ENCODE measurements at regions not wholly inside any gene's neighbourhood (a gene's known extent, or its start where the extent isn't known, plus 50 kb on each side); places are given as distances from the start of the nearest gene placed in this dataset.

GRCh38 chr13:95485518-95486144, 66.9 kb upstream of the CLDN10 start:
- ChIA-PET POLR2A (no interaction called here), CTCF (interaction anchor here (0.5 to 2.1 kb wide), 4 partner anchors 81 to 1482 kb away, joined by 3 to 5 read pairs (median 3); no protein-coding TSS in a partner anchor)
- DNase-seq (ENCODE audit: low spot score) (no peak), ATAC-seq (no peak)
- H3K4me3 Mint-ChIP-seq, result no peak overlapping the region
- TF ChIP-seq SMAD4 (CRISPR knock-in tag; IDR thresholded peaks at IDR 0.05) (no peak), E2F1 (CRISPR knock-in tag; IDR thresholded peaks at IDR 0.05) (no peak), FOXP4 (CRISPR knock-in tag; IDR thresholded peaks at IDR 0.05) (no peak), OVOL2 (CRISPR knock-in tag; IDR thresholded peaks at IDR 0.05; ENCODE audit: borderline replicate concordance) (no peak), ZNF121 (CRISPR knock-in tag; IDR thresholded peaks at IDR 0.05) (no peak), NFE2L1 (CRISPR knock-in tag; IDR thresholded peaks at IDR 0.05) (no peak), CTCF (IDR thresholded peaks at IDR 0.05) (no peak)
- H3K27ac Mint-ChIP-seq, result no peak overlapping the region
- no peaks in the 10 kb centered on the region; the same call in 1 of the 2 replicates for H3K27me3 Mint-ChIP-seq (ENCODE audit: low read depth)
- no peaks in the 10 kb centered on the region for H3K4me1 Mint-ChIP-seq
- H3K9me3 Mint-ChIP-seq, result peaks cover 15% of the 10 kb centered on the region
- H3K36me3 Mint-ChIP-seq, result peaks cover 6% of the 10 kb centered on the region

- ChIA-PET POLR2A (interaction anchor here (0.5 kb wide), 1 partner anchor 169 kb away, joined by 3 read pairs; no protein-coding TSS in a partner anchor), CTCF (interaction anchor here (0.9 to 2.3 kb wide), 6 partner anchors 60 to 303 kb away, joined by 3 to 6 read pairs (median 4); partner anchors contain the start of gene CLDN10)
- peak; percentile 83 for ATAC-seq
- no peak overlapping the region for H3K4me3 Mint-ChIP-seq
- peaks cover 36% of the 10 kb centered on the region for H3K9me3 Mint-ChIP-seq
- DNase-seq (ENCODE audit: low spot score), result peak; percentile 42
- peaks cover 6% of the 10 kb centered on the region for H3K36me3 Mint-ChIP-seq
- no peak overlapping the region for H3K27ac Mint-ChIP-seq
- no peak for TF ChIP-seq PRRX2 (CRISPR knock-in tag; IDR thresholded peaks at IDR 0.05)
- no peak for TF ChIP-seq ATF3 (CRISPR knock-in tag; conservative IDR thresholded peaks at IDR 0.05)
- TF ChIP-seq NFYB (CRISPR knock-in tag; conservative IDR thresholded peaks at IDR 0.05; ENCODE audit: low read depth), result no peak
- no peak for TF ChIP-seq KAT7 (CRISPR knock-in tag; IDR thresholded peaks at IDR 0.05; ENCODE audit: borderline replicate concordance)
- TF ChIP-seq ZNF317 (CRISPR knock-in tag; IDR thresholded peaks at IDR 0.05; ENCODE audit: borderline replicate concordance, low read depth), result no peak
- no peak for TF ChIP-seq MYBL2 (CRISPR knock-in tag; IDR thresholded peaks at IDR 0.05)
- TF ChIP-seq MAX (CRISPR knock-in tag; IDR thresholded peaks at IDR 0.05), result no peak
- no peak for TF ChIP-seq HMGA2 (CRISPR knock-in tag; IDR thresholded peaks at IDR 0.05)
- no peak for TF ChIP-seq JUN (CRISPR knock-in tag; IDR thresholded peaks at IDR 0.05)
- H3K27me3 Mint-ChIP-seq (ENCODE audit: low read depth), result peaks cover 5% of the 10 kb centered on the region; the same call in 1 of the 2 replicates
- peaks cover 12% of the 10 kb centered on the region for H3K4me1 Mint-ChIP-seq
Observed at GRCh38 chr13:95492044-95492801, 60.3 kb upstream of the CLDN10 start.
